SU-DHL-6 (cell line): ENCODE measurements at regions not wholly inside any gene's neighbourhood (a gene's known extent, or its start where the extent isn't known, plus 50 kb on each side); places are given as distances from the start of the nearest gene placed in this dataset.
"Not testable (repeated sequence)": the region's sequence is repeated elsewhere in the genome, so short reads cannot be mapped to it uniquely, and the experiment has no call there.

ENCODE experiments used
- EZH2phosphoT487 ChIP-seq: fragments of 200-600 bp; sonication (generic), shearing (Covaris generic); conservative IDR thresholded peaks from 2 replicates; pipeline ENCODE4 v1.6.1; 2018; ENCODE audit warnings: mild to moderate bottlenecking, antibody characterized with exemption, low read length, moderate library complexity, mixed read lengths
- TF ChIP-seq, protein P1 (sequence below): fragments of 200-600 bp; sonication (generic); IDR thresholded peaks from one replicate; pipeline ENCODE4 v1.5.1; 2017; ENCODE audit warnings: antibody characterized with exemption, mild to moderate bottlenecking, low read length, moderate library complexity; ENCODE audit not compliant: insufficient read depth, poor library complexity, severe bottlenecking

DNA sequence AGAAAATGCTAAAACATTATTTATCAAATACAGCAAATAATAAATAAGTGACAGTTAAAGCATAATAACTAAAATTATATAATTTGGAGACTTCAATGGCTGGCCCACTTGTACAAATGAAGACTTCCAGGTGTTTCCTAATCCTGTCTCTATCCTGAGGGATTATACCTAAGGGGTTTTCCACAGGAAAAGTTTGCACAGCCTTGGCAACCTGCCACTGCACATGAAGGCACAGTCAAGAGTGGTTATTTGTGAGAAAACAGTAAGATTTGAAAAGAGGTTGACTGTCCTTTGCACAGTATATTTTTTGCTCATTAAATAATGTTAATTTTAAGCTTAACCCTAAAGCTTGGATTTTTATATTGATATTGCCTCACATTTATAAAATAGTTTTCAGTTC, 655.9 kb downstream of the TTLL7 start:
- not testable (repeated sequence) for TF ChIP-seq EZH2phosphoT487
- TF ChIP-seq, protein P1, sequence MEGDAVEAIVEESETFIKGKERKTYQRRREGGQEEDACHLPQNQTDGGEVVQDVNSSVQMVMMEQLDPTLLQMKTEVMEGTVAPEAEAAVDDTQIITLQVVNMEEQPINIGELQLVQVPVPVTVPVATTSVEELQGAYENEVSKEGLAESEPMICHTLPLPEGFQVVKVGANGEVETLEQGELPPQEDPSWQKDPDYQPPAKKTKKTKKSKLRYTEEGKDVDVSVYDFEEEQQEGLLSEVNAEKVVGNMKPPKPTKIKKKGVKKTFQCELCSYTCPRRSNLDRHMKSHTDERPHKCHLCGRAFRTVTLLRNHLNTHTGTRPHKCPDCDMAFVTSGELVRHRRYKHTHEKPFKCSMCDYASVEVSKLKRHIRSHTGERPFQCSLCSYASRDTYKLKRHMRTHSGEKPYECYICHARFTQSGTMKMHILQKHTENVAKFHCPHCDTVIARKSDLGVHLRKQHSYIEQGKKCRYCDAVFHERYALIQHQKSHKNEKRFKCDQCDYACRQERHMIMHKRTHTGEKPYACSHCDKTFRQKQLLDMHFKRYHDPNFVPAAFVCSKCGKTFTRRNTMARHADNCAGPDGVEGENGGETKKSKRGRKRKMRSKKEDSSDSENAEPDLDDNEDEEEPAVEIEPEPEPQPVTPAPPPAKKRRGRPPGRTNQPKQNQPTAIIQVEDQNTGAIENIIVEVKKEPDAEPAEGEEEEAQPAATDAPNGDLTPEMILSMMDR, result not testable (repeated sequence)
